ENCODE measurements at regions not wholly inside any gene's neighbourhood (a gene's known extent, or its start where the extent isn't known, plus 50 kb on each side); places are given as distances from the start of the nearest gene placed in this dataset.

- Histone ChIP-seq H3K36me3 (no peaks in the 10 kb centered on the region), H3K27me3 (no peaks in the 10 kb centered on the region), H3K9me3 (no peaks in the 10 kb centered on the region), H3K4me3 (ENCODE audit: low read depth, low read length) (no peak overlapping the region), H3K4me1 (peaks cover 14% of the 10 kb centered on the region)
- no peak for DNase-seq
- no peak for TF ChIP-seq CTCF (IDR thresholded peaks at IDR 0.05; ENCODE audit: low read depth, low read length)
Measured at GRCh38 chr10:8294779-8295178, 240.3 kb downstream of the GATA3 start.

- no peak for DNase-seq
- Histone ChIP-seq H3K36me3 (no peaks in the 10 kb centered on the region), H3K27me3 (no peaks in the 10 kb centered on the region), H3K4me3 (ENCODE audit: low read depth, low read length) (no peak overlapping the region), H3K9me3 (no peaks in the 10 kb centered on the region), H3K4me1 (peaks cover 17% of the 10 kb centered on the region)
- TF ChIP-seq CTCF (IDR thresholded peaks at IDR 0.05; ENCODE audit: low read depth, low read length): no peak
Measured at GRCh38 chr10:8295311-8295710, 240.8 kb downstream of the GATA3 start.

- H3K4me3 ChIP-seq (ENCODE audit: low read depth, low read length): no peak overlapping the region
- no peaks in the 10 kb centered on the region for H3K9me3 ChIP-seq
Measured at GRCh38 chr10:8296090-8296733, 241.7 kb downstream of the GATA3 start.

GRCh38 chr10:8296734-8297101, 242.2 kb downstream of the GATA3 start:
- Histone ChIP-seq H3K9me3 (no peaks in the 10 kb centered on the region), H3K36me3 (no peaks in the 10 kb centered on the region), H3K4me3 (ENCODE audit: low read depth, low read length) (no peak overlapping the region), H3K4me1 (peaks cover 23% of the 10 kb centered on the region), H3K27me3 (no peaks in the 10 kb centered on the region)
- DNase-seq: no peak
- TF ChIP-seq CTCF (IDR thresholded peaks at IDR 0.05; ENCODE audit: low read depth, low read length): no peak

More at GRCh38 chr10:8296090-8296733, 241.7 kb downstream of the GATA3 start:
- TF ChIP-seq CTCF (IDR thresholded peaks at IDR 0.05; ENCODE audit: low read depth, low read length): no peak
- Histone ChIP-seq H3K27me3 (no peaks in the 10 kb centered on the region), H3K4me1 (peaks cover 23% of the 10 kb centered on the region), H3K36me3 (no peaks in the 10 kb centered on the region)
- no peak for DNase-seq

- TF ChIP-seq CTCF (IDR thresholded peaks at IDR 0.05; ENCODE audit: low read depth, low read length): no peak
- no peaks in the 10 kb centered on the region for H3K27me3 ChIP-seq
- DNase-seq: no peak
- no peak overlapping the region for H3K4me3 ChIP-seq (ENCODE audit: low read depth, low read length)
- peaks cover 26% of the 10 kb centered on the region for H3K4me1 ChIP-seq
- no peaks in the 10 kb centered on the region for H3K36me3 ChIP-seq
- H3K9me3 ChIP-seq: no peaks in the 10 kb centered on the region
Measured at GRCh38 chr10:8297107-8297506, 242.6 kb downstream of the GATA3 start.

GRCh38 chr10:8297959-8298358, 243.5 kb downstream of the GATA3 start:
- Histone ChIP-seq H3K27me3 (no peaks in the 10 kb centered on the region), H3K4me1 (peaks cover 34% of the 10 kb centered on the region), H3K36me3 (no peaks in the 10 kb centered on the region), H3K4me3 (ENCODE audit: low read depth, low read length) (no peak overlapping the region), H3K9me3 (no peaks in the 10 kb centered on the region)
- DNase-seq: no peak
- TF ChIP-seq CTCF (IDR thresholded peaks at IDR 0.05; ENCODE audit: low read depth, low read length): no peak
